Mucosa of rectum (tissue), 2 donors: ENCODE measurements at regions not wholly inside any gene's neighbourhood (a gene's known extent, or its start where the extent isn't known, plus 50 kb on each side); places are given as distances from the start of the nearest gene placed in this dataset.

Experiments
- H3K27ac ChIP-seq, 2 donors: one replicate each; pipeline ENCODE4 v1.7.0; 2013; ENCODE audit warnings: inconsistent platforms in 2 of 2, low read depth in 2 of 2, low read length in 2 of 2
- H3K27me3 ChIP-seq, 2 donors: one replicate each; pipeline ENCODE4 v1.7.0; 2013; ENCODE audit warnings: low read length in 2 of 2; ENCODE audit not compliant: control insufficient read depth in 2 of 2, insufficient read depth in 2 of 2
- H3K36me3 ChIP-seq, 2 donors: one replicate each; pipeline ENCODE4 v1.7.0; 2013; ENCODE audit warnings: low read length in 2 of 2; ENCODE audit not compliant: control insufficient read depth in 2 of 2, insufficient read depth in 2 of 2
- H3K4me1 ChIP-seq, 2 donors: one replicate each; pipeline ENCODE4 v1.7.0; 2013; ENCODE audit warnings: low read length in 2 of 2, mild to moderate bottlenecking in 1 of 2; ENCODE audit not compliant: control insufficient read depth in 2 of 2, insufficient read depth in 2 of 2
- H3K4me3 ChIP-seq, 2 donors: one replicate each; pipeline ENCODE4 v1.7.0; 2013; ENCODE audit warnings: low read length in 2 of 2
- H3K9ac ChIP-seq, 2 donors: one replicate each; pipeline ENCODE4 v1.7.0; 2013; ENCODE audit warnings: low read length in 2 of 2, low read depth in 1 of 2, mild to moderate bottlenecking in 1 of 2
- H3K9me3 ChIP-seq, 2 donors: one replicate each; pipeline ENCODE4 v1.7.0; 2013; ENCODE audit warnings: low read length in 2 of 2; ENCODE audit not compliant: control insufficient read depth in 2 of 2
- donor health status: healthy.
- donor health status: Normal muscosa, but diverticular disease.

GRCh38 chr1:222334026-222334680 lies 213.8 kb downstream of the HHIPL2 start:
- Histone ChIP-seq H3K27me3 (no peaks in the 10 kb centered on the region), H3K9me3 (no peaks in the 10 kb centered on the region), H3K9ac (no peak overlapping the region), H3K4me1 (no peaks in the 10 kb centered on the region), H3K27ac (no peak overlapping the region), H3K4me3 (no peak overlapping the region), H3K36me3 (no peaks in the 10 kb centered on the region)

GRCh38 chr1:222331765-222332164 lies 216.1 kb downstream of the HHIPL2 start:
- no peaks in the 10 kb centered on the region for H3K9me3 ChIP-seq
- no peaks in the 10 kb centered on the region for H3K4me1 ChIP-seq

GRCh38 chr1:222331340-222331739 lies 216.6 kb downstream of the HHIPL2 start:
- Histone ChIP-seq H3K4me3 (no peak overlapping the region), H3K27ac (no peak overlapping the region), H3K4me1 (no peaks in the 10 kb centered on the region), H3K27me3 (no peaks in the 10 kb centered on the region), H3K9ac (no peak overlapping the region), H3K36me3 (no peaks in the 10 kb centered on the region), H3K9me3 (no peaks in the 10 kb centered on the region)

More at GRCh38 chr1:222331765-222332164, 216.1 kb downstream of the HHIPL2 start:
- Histone ChIP-seq H3K36me3 (no peaks in the 10 kb centered on the region), H3K27ac (no peak overlapping the region), H3K27me3 (no peaks in the 10 kb centered on the region), H3K4me3 (no peak overlapping the region), H3K9ac (no peak overlapping the region)

- Histone ChIP-seq H3K4me3 (no peak overlapping the region), H3K4me1 (no peaks in the 10 kb centered on the region), H3K27me3 (no peaks in the 10 kb centered on the region), H3K36me3 (no peaks in the 10 kb centered on the region), H3K27ac (no peak overlapping the region), H3K9ac (no peak overlapping the region), H3K9me3 (no peaks in the 10 kb centered on the region)
Measured at GRCh38 chr1:222329493-222330045, 218.3 kb downstream of the HHIPL2 start.

- no peaks in the 10 kb centered on the region for H3K36me3 ChIP-seq
- H3K9me3 ChIP-seq, result no peaks in the 10 kb centered on the region
- no peaks in the 10 kb centered on the region for H3K4me1 ChIP-seq
- H3K27ac ChIP-seq, result no peak overlapping the region
- H3K27me3 ChIP-seq, result no peaks in the 10 kb centered on the region
- H3K4me3 ChIP-seq, result no peak overlapping the region
- no peak overlapping the region for H3K9ac ChIP-seq
Measured at GRCh38 chr1:222326710-222327036, 221.2 kb downstream of the HHIPL2 start.

- no peaks in the 10 kb centered on the region for H3K36me3 ChIP-seq
- H3K9me3 ChIP-seq, result no peaks in the 10 kb centered on the region
- H3K4me3 ChIP-seq, result no peak overlapping the region
- no peak overlapping the region for H3K9ac ChIP-seq
- no peak overlapping the region for H3K27ac ChIP-seq
- no peaks in the 10 kb centered on the region for H3K4me1 ChIP-seq
- H3K27me3 ChIP-seq, result no peaks in the 10 kb centered on the region
Measured at GRCh38 chr1:222326006-222326709, 221.7 kb downstream of the HHIPL2 start.

GRCh38 chr1:222325506-222325905 lies 222.4 kb downstream of the HHIPL2 start:
- Histone ChIP-seq H3K27me3 (no peaks in the 10 kb centered on the region), H3K36me3 (no peaks in the 10 kb centered on the region), H3K4me3 (no peak overlapping the region), H3K9ac (no peak overlapping the region), H3K27ac (no peak overlapping the region), H3K9me3 (no peaks in the 10 kb centered on the region), H3K4me1 (no peaks in the 10 kb centered on the region)

- H3K4me3 ChIP-seq, result no peak overlapping the region
- no peaks in the 10 kb centered on the region for H3K36me3 ChIP-seq
- no peaks in the 10 kb centered on the region for H3K27me3 ChIP-seq
- H3K9ac ChIP-seq, result no peak overlapping the region
- H3K4me1 ChIP-seq, result no peaks in the 10 kb centered on the region
- no peak overlapping the region for H3K27ac ChIP-seq
- H3K9me3 ChIP-seq, result no peaks in the 10 kb centered on the region
Measured at GRCh38 chr1:222314839-222315238, 233.1 kb downstream of the HHIPL2 start.

GRCh38 chr1:222310836-222311235 lies 237.1 kb downstream of the HHIPL2 start:
- no peaks in the 10 kb centered on the region for H3K4me1 ChIP-seq
- no peaks in the 10 kb centered on the region for H3K27me3 ChIP-seq
- no peak overlapping the region for H3K9ac ChIP-seq
- H3K27ac ChIP-seq, result no peak overlapping the region
- H3K4me3 ChIP-seq, result no peak overlapping the region
- no peaks in the 10 kb centered on the region for H3K9me3 ChIP-seq
- no peaks in the 10 kb centered on the region for H3K36me3 ChIP-seq

GRCh38 chr1:222307621-222308020 lies 240.3 kb downstream of the HHIPL2 start:
- no peak overlapping the region for H3K9ac ChIP-seq
- H3K27ac ChIP-seq, result no peak overlapping the region
- no peak overlapping the region for H3K4me3 ChIP-seq
- H3K4me1 ChIP-seq, result peaks cover 0 to 2% of the 10 kb centered on the region in 2 donors
- no peaks in the 10 kb centered on the region for H3K9me3 ChIP-seq
- H3K36me3 ChIP-seq, result no peaks in the 10 kb centered on the region
- H3K27me3 ChIP-seq, result no peaks in the 10 kb centered on the region
